Heart right ventricle (tissue), 16 donors: ENCODE measurements at regions not wholly inside any gene's neighbourhood (a gene's known extent, or its start where the extent isn't known, plus 50 kb on each side); places are given as distances from the start of the nearest gene placed in this dataset.
"Not testable (repeated sequence)": the region's sequence is repeated elsewhere in the genome, so short reads cannot be mapped to it uniquely, and the experiment has no call there.

ENCODE experiments used
- ATAC-seq, 8 donors: fragments of 200-7000 bp; cut with Tn5 transposase; one replicate each; pipeline ENCODE4 v1.9.1; 2020; ENCODE audit warnings: mild to moderate bottlenecking in 8 of 8, moderate library complexity in 8 of 8, moderate number of reproducible peaks in 1 of 8
- DNase-seq, 2 donors: peaks; one replicate each; pipeline ENCODE4 v3.0.0-alpha.2; 2020
- H3K27ac ChIP-seq, 10 donors: fragments of 200-600 bp; sonication (generic) in 2 of 10; one replicate each; pipeline versions ENCODE4 v1.5.0 to v1.8.0; 2020 to 2022; ENCODE audit warnings: mild to moderate bottlenecking in 3 of 10
- H3K27me3 ChIP-seq, 7 donors: fragments of 200-600 bp; one replicate each; pipeline ENCODE4 v1.8.0; 2021 to 2022; ENCODE audit warnings: mild to moderate bottlenecking in 2 of 7
- H3K36me3 ChIP-seq, 9 donors: fragments of 200-600 bp; sonication (generic) in 1 of 9; one replicate each; pipeline versions ENCODE4 v1.5.0 to v1.8.0; 2020 to 2022; ENCODE audit warnings: mild to moderate bottlenecking in 2 of 9
- H3K4me1 ChIP-seq, 9 donors: fragments of 200-600 bp; sonication (generic) in 1 of 9; one replicate each; pipeline versions ENCODE4 v1.5.0 to v1.8.0; 2020 to 2022; ENCODE audit warnings: mild to moderate bottlenecking in 4 of 9
- H3K4me3 ChIP-seq, 10 donors: fragments of 200-600 bp; sonication (generic) in 2 of 10; one replicate each; pipeline versions ENCODE4 v1.5.0 to v1.8.0; 2020 to 2022; ENCODE audit warnings: mild to moderate bottlenecking in 7 of 10, moderate library complexity in 2 of 10
- H3K9me3 ChIP-seq, 11 donors: fragments of 200-600 bp in 10 of 11; sonication (generic) in 2 of 11; one replicate each; pipeline versions ENCODE4 v1.5.0 to v1.8.0; 2013 to 2022; ENCODE audit warnings: mild to moderate bottlenecking in 2 of 11, control low read depth in 1 of 11, moderate library complexity in 1 of 11
- CTCF ChIP-seq, 9 donors: fragments of 200-600 bp; sonication (generic) in 2 of 9; IDR thresholded peaks; one replicate each; pipeline versions ENCODE4 v1.5.0 to v1.8.0; 2021 to 2022; ENCODE audit warnings: antibody characterized with exemption in 9 of 9, mild to moderate bottlenecking in 5 of 9, moderate library complexity in 1 of 9
- WGBS, 2 donors: extraction: QIAGEN DNeasy Blood & Tissue Kit; methylation state at CpG; one replicate each; pipeline ENCODE4 v1.1.7; 2013; ENCODE audit warnings: inconsistent platforms in 1 of 2; 5-methylcytosine and 5-hydroxymethylcytosine counted together
- intact Hi-C, 10 donors: fragments of 100-400 bp; cut with DNase I; formaldehyde crosslinking; loops; one replicate each; pipeline versions ENCODE4 v1.11.1 to v1.14.2; 2022
- donor health status: Arrhythmogenic right ventricular cardiomyopathy.
- donor health status: ischemic (EF 13 %, LVEDD 7.1; RV severe dilation, severe dysfunction).
- donor health status: healthy with polysubstance abuse.
- donor health status: DM: no; HTN: yes; CAD: no.
- donor health status: DM: no; HTN: no; CAD: no.
- donor health status: ischemic (EF 25% LVEDD 6.9; RV normal size, moderate dysfunction).
- donor health status: ischemic (EF 25% LVEDD 5.7; RV mildly dilated, moderate dysfunction).
- donor health status: healthy.
- donor health status: DM: yes; HTN: yes; CAD: no.
- donor health status: Ischemic cardiomyopathy.
- donor health status: ischemic (EF 35%, LVEDD 5.7; RV mildly dilated, moderate dysfunction).
- donor health status: nonischemic (EF 11% LVEDD 7.7; RV severe dilation, severe dysfunction).
- donor health status: DM: yes; HTN: yes; CAD: no.
- donor health status: PGD.
- donor health status: ischemic (EF 29% LVEDD 5.4; RV normal size, mild dysfunction).
- donor health status: nonischemic (EF 23%, LVEDD 6.1; RV moderate dilation, normal function).

GRCh38 chr15:55084673-55085072 lies 112.1 kb downstream of the RSL24D1 start:
- 65 to 82% methylated on average over 3 of the region's 3 CpGs for WGBS, 2 donors
- Histone ChIP-seq H3K27ac (no peak overlapping the region), H3K9me3 (peaks cover 0 to under 1% (median 0%) of the 10 kb centered on the region in 11 donors), H3K27me3 (peaks cover 0 to 4% (median 0%) of the 10 kb centered on the region in 7 donors), H3K4me1 (no peaks in the 10 kb centered on the region), H3K4me3 (no peak overlapping the region), H3K36me3 (no peaks in the 10 kb centered on the region)
- no peak for DNase-seq
- no peak for TF ChIP-seq CTCF (IDR thresholded peaks at IDR 0.05)
- ATAC-seq: no peak
- intact Hi-C loops: no loop called here

GRCh38 chr15:55084216-55084615 lies 112.5 kb downstream of the RSL24D1 start:
- Histone ChIP-seq H3K4me1 (no peaks in the 10 kb centered on the region), H3K27ac (no peak overlapping the region), H3K4me3 (no peak overlapping the region), H3K27me3 (no peaks in the 10 kb centered on the region), H3K36me3 (no peaks in the 10 kb centered on the region), H3K9me3 (peaks cover 0 to 5% (median 0%) of the 10 kb centered on the region in 11 donors)
- no peak for ATAC-seq
- DNase-seq: no peak
- TF ChIP-seq CTCF (IDR thresholded peaks at IDR 0.05): no peak
- WGBS, 2 donors: 68 to 70% methylated on average over 3 of the region's 3 CpGs
- intact Hi-C loops: no loop called here

- H3K36me3 ChIP-seq, H3K4me3 ChIP-seq, H3K27me3 ChIP-seq, DNase-seq, H3K27ac ChIP-seq, ATAC-seq, H3K4me1 ChIP-seq, intact Hi-C loops: not testable (repeated sequence)
- peaks cover 0 to 23% (median 3%) of the 10 kb centered on the region in 11 donors for H3K9me3 ChIP-seq
- WGBS, 2 donors: 82 to 83% methylated on average over 1 of the region's 1 CpG
Measured at GRCh38 chr15:55077052-55077451, 119.7 kb downstream of the RSL24D1 start.

GRCh38 chr15:55074431-55074830 lies 122.3 kb downstream of the RSL24D1 start:
- intact Hi-C loops: no loop called here
- no peak for ATAC-seq

GRCh38 chr15:55063970-55064369 lies 132.8 kb downstream of the RSL24D1 start:
- intact Hi-C loops, H3K36me3 ChIP-seq, ATAC-seq, H3K27me3 ChIP-seq, H3K27ac ChIP-seq, H3K4me3 ChIP-seq, DNase-seq, H3K4me1 ChIP-seq: not testable (repeated sequence)
- H3K9me3 ChIP-seq: peaks cover 0 to 16% (median 9%) of the 10 kb centered on the region in 11 donors
- 93 to 94% methylated on average over 18 to 19 of the region's 20 CpGs for WGBS, 2 donors

More at GRCh38 chr15:55074431-55074830, 122.3 kb downstream of the RSL24D1 start:
- DNase-seq: no peak
- Histone ChIP-seq H3K36me3 (no peaks in the 10 kb centered on the region), H3K9me3 (peaks cover 0 to 20% (median 3%) of the 10 kb centered on the region in 11 donors), H3K27me3 (no peaks in the 10 kb centered on the region), H3K27ac (no peak overlapping the region), H3K4me3 (no peak overlapping the region), H3K4me1 (no peaks in the 10 kb centered on the region)
- TF ChIP-seq CTCF (IDR thresholded peaks at IDR 0.05): no peak
- 87 to 92% methylated on average over 6 of the region's 6 CpGs for WGBS, 2 donors
